G401 (cell line): ENCODE measurements at regions not wholly inside any gene's neighbourhood (a gene's known extent, or its start where the extent isn't known, plus 50 kb on each side); places are given as distances from the start of the nearest gene placed in this dataset.
"Not testable (repeated sequence)": the region's sequence is repeated elsewhere in the genome, so short reads cannot be mapped to it uniquely, and the experiment has no call there.

Experiments
- DNase-seq: peaks from one replicate; pipeline ENCODE4 v3.0.0-alpha.2; 2015; ENCODE audit warnings: low spot score
- in situ Hi-C: cut with HindIII; loops from 2 replicates; pipeline ENCODE4 v1.10.0; 2016; ENCODE audit warnings: low sequenced_read_pairs, mixed read lengths

DNA sequence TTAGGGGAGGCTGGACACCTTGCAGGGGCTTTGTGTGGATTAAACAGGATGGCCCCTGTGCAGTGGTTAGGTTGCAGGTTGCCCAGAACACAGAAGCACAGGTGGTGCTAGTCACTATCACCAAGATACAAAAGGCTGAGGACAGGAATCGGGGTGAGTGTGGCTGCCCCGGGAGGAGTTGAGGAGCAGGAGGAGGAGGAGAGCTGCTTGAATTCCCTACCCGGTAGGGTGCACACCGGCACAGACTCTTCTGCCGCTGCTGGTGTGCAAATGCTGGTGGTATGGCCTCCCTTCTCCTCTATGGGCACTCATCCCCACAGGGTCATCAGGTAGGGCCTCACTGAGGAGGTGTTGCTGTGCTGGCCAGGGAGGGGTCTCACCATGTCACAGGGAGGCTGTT lies 67.5 kb upstream of the SMAD6 start:
- in situ Hi-C loops: no loop called here
- DNase-seq: no peak

DNA sequence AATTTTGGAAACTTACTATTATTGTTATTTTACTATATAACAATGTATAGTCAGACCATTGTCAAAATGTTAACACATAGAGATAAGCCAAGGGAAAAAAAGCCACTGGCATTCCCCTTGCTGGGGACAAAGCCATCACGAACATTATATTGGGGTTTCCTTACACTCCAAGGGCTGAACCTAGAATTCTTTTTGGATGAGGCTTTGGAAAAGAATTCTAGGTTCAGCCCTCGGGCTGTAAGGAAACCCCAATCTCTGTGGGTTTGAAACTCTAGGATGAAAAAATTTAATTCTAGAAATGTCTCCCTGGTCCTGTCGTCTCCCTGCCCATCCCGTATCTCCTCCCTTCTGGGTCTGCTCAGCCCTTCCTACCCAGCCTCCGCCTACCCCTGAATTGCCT lies 67.0 kb upstream of the SMAD6 start:
- in situ Hi-C loops: no loop called here
- DNase-seq: no peak

DNA sequence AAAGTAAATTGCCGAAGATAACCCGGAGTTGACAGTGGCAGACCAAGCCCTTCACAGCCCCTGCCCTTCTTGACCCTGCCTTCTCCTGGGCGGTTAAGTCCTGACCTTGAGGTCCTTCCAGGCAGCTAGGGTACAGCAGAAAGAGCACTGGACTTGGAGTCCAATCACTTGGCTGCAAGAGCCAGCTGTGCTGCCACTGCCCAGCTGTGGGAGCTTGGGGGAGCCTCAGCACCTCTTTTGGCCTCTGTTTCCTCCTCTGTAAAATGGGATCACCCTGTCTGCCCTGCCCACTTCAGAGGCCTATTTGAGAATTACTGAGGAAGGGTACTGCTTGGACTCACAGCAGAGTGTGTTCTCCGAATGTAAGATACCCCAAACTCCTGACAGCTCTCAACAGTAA lies 66.2 kb upstream of the SMAD6 start:
- in situ Hi-C loops: no loop called here

DNA sequence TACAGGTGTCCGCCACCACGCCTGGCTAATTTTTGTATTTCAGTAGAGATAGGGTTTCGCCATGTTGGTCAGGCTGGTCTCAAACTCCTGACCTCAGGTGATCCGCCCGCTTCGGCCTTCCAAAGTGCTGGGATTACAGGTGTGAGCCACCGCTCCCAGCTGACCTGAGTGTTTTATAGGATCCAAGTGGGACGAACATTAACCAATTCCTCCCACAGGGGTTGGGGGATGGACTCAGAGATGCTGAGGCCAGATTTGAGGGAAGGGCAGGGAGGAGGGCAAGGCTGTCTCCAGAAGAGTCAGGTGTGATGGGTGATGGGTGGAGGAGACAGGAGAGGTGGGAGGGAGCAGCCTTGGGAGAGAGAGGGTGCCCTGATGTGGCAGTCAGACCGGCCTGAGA lies 65.0 kb upstream of the SMAD6 start:
- in situ Hi-C loops, DNase-seq: not testable (repeated sequence)

More for the DNA sequence above, 66.2 kb upstream of the SMAD6 start:
- DNase-seq: no peak

DNA sequence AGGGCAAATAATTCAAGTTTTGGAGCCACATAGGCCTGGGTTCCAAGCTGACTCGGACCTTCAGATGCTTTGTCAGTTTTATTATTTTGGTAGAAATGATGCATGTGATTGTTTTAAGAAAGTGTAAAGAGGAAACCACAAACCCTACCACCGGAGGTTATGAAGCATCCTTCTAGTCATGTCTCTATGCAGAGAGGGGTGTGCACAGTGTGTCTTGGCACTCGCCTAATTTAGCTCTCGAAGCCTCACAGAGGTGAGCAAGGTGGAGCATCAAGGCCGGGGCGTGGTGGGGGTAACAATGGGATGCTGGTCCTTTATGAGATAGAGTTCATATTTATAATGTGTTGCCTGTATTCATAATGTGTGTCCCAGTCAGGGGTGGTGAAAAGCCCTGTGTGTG lies 63.7 kb upstream of the SMAD6 start:
- in situ Hi-C loops: no loop called here
- no peak for DNase-seq

DNA sequence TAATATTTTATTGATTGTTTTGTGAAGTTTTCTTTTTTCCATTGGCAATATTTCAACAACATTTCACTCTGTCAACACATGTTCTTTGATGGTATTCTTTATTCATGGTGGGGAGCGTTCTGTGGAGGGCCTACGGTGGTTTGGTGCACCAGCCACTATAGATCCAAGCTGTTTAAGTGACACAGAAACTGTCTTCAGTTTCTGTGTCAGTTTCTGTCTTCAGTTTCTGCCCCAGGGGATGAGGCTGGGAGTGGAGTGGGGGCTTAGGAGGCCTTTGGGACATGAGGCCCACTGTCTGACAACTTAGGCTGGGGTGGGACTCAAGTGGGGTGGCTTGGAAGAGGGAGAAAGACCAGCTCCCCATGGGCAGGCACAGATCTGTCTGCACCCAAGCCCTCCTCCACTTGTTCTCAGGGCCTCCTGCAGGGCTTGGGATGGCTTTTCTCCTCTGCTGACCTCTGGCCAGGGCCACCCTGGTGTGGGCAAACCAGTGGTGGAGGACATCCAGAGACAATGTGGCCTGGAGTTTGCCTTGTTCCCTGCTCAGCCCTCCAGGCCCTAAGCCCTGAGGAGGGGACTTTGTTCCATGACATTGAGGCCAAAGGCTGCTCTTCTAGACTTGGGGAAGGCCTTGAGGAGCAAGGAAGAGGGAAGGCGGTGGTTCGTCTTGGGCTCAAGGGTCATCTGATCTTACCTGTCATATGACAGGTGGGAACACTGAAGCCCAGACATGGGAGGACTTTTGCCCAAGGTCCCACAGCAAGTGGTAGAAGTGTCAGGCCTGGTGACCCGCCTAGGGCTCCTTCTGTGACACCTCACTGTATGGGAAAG lies 60.3 kb upstream of the SMAD6 start:
- in situ Hi-C loops: no loop called here
- DNase-seq: no peak

DNA sequence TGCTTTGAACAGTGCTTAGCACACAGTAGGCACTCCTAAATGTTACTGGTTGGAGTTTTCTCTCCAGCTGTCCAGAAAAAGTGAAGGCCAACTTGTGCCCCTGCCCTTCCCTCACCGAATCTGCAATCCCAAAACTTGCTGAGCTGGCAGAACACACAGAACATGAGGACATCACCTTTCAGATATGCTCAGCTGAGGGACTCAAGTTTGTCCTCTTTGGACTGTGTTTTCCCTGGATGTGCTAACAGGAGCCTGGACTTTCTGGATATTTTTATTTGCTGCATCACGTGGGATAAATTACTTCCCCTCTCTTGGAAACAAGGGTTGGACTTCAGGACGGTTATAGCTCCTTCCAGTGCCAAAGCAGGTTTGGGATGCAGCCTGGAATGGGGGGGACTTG lies 59.5 kb upstream of the SMAD6 start:
- in situ Hi-C loops: no loop called here

DNA sequence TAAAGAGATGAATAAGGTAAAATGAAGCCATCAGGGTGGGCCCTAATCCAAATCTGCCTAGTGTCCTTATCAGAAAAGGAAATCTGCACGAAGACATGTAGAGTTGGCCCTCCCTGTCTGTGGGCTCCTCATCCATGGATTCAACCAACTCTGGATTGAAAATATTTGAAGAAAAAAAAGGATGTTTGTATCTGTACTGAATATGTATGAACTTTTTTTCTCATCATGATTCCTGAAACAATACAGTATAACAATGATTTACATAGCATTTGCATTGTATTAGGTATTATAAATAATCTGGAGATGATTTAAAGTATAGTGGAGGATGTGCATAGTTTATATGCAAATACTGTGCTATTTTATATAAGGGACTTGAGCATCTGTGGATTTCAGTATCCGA lies 59.0 kb upstream of the SMAD6 start:
- in situ Hi-C loops: no loop called here
- no peak for DNase-seq

More for the DNA sequence above, 59.5 kb upstream of the SMAD6 start:
- no peak for DNase-seq

DNA sequence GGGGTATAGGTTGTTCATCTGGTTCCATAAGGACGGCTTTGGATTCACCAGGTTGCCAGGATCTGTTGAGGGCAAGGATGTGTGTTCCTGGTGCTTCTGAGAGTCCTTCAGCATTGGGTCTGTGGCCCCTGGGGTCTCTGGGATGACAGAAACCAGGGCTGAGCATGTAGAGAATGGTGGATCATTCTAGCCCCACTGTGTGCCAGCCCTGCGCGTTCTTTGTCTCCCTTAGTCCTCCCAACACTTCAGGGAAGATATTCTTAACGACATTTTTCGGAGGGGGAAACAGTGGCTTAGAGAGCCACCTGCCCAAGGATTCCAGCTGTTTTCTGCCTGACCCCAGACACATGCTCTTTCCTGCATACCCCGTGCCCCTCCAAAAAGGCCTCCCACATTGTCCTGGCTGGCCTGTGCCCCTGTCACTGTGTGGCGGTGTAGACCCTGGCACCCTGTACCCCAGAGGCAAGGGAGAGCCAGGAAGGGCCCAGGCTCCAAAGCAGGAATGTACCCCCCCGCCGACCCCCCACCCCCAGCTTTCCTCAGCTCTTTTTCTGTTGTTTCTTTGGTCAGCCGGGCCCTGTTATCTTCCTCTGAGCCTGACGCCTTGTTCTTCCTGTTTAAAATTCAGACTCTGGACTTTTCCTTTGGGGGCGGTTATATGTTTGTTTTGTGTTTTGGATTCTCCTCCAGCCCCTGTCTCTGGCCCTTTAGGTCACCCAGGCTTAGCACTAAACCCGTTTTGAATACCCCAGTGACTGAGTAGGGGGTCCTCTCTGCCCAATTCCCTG lies 57.8 kb upstream of the SMAD6 start:
- in situ Hi-C loops: no loop called here
- DNase-seq: no peak

DNA sequence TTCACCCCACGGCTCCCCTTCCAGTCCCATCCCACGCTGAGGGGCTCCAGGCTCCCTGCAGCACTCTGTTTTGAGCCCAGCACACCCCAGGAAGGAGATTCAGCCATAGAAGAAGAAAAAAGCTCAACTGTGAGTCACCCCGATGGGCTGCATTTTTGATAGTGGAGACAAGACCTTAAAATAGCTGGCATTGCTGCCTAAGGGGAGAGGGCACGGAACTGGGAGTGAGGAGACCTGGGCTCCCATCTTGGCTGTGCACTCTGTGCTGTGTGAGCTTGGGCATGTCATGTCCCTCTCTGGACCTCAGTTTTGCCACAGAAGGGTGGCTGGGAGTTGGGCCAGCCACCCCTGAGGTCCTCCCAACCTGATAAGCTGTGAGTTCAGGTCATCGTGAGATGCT lies 57.2 kb upstream of the SMAD6 start:
- in situ Hi-C loops: no loop called here
- no peak for DNase-seq

DNA sequence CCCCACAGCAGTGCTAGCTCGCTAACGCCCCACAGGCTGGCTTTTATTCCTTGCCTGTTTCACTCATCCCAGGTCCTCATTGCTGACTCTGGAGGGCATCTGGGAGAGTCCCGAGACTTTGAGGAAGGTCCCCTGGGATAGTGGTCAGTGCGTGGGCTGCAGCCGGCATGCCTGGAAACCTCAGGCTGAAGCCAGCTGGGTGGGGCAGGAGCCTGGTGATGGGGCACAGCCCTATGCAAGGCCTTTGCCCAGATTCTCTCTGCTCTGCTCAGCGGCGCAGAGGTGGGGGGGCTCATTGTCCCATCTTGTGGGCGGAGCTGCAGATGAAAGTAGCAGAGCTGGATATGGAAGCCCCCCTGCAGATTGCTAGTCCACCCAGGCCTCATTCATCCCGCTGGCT lies 55.7 kb upstream of the SMAD6 start:
- in situ Hi-C loops: no loop called here
- no peak for DNase-seq

DNA sequence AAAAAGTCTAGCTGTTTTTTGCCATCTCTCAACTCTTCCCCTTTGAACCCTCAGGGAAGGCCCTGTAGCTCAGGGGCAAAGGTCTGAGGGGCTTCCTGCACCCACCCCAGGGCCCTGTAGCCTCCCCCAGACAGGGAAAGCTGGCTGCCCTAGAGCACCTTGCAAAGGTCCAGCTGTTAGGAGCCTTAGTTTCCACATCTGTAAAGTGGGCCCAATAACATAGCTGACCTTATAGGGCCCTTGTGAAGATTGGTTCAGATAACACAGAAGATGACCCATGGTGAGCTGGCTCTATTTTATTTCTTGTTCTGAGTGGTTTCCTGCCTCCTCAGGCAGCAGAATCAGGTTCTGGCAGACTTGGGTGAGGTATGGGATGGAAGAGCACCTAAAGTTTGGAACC lies 55.2 kb upstream of the SMAD6 start:
- no peak for DNase-seq
- in situ Hi-C loops: no loop called here

DNA sequence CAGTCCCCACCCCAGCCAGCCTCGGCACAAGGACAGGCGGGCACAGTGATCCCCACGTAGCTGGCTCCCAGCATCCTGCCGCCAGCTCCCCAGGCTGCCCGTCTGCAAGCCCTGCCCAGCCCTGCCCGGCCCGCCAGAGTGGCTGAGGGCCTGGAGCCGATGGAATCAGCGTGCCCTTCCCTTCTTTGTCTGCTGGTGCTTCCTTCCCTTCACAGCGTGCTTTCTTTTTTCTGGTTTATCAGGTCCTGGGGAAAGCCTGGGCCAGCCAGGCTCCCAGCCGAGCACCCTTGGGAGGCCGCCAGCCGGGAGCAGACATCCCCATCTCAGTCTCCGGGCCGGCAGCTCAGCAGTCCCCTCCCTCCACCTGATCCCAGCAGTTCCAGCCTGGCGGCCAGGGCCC lies 54.7 kb upstream of the SMAD6 start:
- peak; percentile 36 for DNase-seq

DNA sequence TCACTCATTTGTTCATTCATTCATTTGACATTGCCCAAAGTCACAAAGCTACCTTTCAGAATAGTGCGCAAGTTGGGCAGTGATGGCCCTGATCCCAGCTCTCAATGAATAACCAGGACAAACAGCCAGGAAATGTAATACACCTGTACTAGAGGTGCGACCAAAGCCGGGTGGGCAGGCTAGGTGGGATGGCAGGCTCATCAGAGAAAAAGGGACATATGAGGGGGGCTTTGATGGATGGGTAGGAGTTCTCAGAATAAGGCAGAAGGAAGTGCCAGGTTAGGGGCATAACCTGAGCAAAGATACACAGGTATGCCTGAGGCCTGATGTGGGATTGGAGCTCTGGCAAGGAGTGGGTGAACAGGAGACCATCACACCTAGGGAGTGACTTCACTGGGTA lies 53.4 kb upstream of the SMAD6 start:
- no peak for DNase-seq
- in situ Hi-C loops: no loop called here

More for the DNA sequence above, 54.7 kb upstream of the SMAD6 start:
- in situ Hi-C loops: no loop called here

DNA sequence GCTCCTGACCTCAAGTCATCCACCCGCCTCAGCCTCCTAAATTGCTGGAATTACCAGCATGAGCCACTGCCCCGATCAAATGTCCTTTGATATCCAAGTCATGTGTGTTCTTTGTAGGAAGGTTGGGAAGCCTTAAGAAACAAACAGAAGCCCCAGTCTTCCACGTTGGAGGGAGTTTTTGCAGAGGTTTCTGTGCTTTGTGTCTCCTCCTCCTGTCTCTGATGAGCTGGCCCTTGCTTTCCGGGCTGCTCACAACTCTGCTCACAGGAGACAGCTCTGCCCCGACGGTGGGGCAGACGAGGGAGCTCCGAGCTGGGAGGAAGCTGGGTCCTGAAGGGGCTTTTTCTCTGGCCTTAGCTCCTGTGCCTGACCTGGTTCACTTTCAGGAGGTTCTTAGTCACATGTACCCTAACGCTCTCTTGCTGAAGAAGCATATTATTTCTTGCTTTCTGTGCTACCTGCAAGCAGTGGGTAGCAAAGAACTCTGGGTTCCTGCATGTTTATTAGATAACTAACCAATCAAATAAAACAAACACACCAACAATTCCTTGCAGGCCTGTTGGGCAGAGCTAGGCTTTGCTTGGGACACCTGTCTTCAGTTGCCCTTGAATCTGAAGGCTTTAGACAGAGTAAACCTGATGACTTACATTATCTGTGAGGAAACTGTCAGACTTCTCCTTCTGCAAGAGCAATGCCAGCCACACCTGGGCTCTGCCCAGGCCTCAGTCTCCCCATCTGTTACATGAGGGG lies 52.6 kb upstream of the SMAD6 start:
- DNase-seq: no peak
- in situ Hi-C loops: no loop called here

DNA sequence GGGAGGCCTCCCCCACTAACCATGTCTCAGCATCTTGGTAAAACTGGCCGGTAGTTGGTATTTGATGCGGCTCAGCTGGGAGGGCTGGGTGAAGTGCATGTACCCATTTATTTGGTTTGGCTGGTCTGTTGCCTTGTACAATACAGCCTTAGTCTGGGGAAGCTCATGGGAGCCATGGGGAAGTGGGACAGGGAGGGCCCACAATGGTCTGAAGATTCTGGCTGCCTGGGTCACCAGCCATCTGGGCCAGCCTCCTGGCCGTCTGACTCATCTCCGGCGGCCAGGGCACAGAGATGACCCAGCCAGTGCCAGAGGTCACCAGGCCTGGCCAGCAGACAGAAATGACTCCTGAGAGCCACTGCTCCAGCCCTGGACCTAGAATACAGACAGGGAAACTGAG lies 51.6 kb upstream of the SMAD6 start:
- DNase-seq: no peak

DNA sequence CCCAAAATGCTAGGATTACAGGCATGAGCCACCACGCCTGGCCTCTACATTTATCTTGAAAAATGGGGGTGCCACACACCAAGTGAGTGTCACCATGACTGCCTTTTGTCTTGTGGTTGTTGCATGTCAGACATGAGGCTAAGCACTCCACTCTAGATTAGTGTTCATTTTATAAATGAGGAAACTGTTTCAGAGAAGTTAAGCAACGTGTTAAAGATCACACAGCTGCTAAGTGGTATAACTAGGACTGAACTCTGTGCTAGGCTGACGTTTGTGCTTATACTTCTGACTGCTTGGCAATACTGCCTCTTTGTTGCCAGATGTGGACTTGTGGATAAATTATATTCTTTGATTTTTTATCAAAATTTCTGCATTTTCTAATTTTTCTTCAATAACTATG lies 50.8 kb upstream of the SMAD6 start:
- in situ Hi-C loops: no loop called here
- DNase-seq: no peak

More for the DNA sequence above, 51.6 kb upstream of the SMAD6 start:
- in situ Hi-C loops: no loop called here

DNA sequence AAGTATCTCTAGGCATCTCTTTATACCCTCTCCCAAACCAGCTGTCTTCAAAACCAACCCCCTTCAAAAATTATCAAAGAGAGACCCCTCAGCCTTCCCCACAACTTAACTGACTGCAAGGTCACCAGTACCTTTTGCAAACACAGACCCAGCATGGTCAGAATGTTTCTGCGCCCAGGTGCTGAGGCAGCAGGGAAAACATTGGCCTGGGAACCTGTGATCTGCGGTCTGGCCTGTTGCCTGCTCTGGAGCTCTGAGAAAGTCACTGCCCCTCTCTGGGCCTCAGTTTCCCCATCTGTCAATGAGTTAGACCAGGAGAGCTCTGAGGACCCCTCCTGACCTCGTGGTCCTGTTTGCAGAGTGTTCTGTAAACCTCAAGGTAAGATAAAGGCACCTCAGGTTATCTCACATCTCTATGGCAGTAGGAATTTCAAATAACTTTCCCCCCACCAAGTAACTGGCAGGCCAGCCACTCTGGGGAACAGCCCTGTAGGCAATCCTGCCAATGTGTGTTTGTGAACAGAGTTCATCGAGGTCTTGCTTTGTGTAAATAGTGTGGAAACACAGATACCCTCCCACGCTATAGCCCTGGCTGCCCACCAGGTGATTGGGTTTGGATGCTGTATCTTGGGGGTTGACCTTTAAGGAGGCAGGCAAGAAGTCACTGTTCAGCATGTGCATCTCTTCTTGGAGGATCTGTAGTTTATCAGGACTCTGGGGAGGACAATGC lies 50.0 kb upstream of the SMAD6 start:
- DNase-seq: no peak
- in situ Hi-C loops: no loop called here
